ENCODE measurements at regions not wholly inside any gene's neighbourhood (a gene's known extent, or its start where the extent isn't known, plus 50 kb on each side); places are given as distances from the start of the nearest gene placed in this dataset.
"Not testable (repeated sequence)": the region's sequence is repeated elsewhere in the genome, so short reads cannot be mapped to it uniquely, and the experiment has no call there.

- not testable (repeated sequence) for TF ChIP-seq PKNOX1 (IDR thresholded peaks at IDR 0.05); FOXA1 (IDR thresholded peaks at IDR 0.05); L3MBTL2 (conservative IDR thresholded peaks at IDR 0.05); LEF1 (IDR thresholded peaks at IDR 0.05; ENCODE audit: borderline replicate concordance); BHLHE40 (IDR thresholded peaks at IDR 0.05; ENCODE audit: borderline replicate concordance)
Measured at GRCh38 chr4:130033657-130034056, 937.7 kb downstream of the C4orf33 start.

Data from HEK293T (cell line).